CD14-positive monocyte (primary cell): ENCODE measurements at regions not wholly inside any gene's neighbourhood (a gene's known extent, or its start where the extent isn't known, plus 50 kb on each side); places are given as distances from the start of the nearest gene placed in this dataset.

Experiments used
- DNase-seq, 3 donors: peaks; one replicate each; pipeline ENCODE4 v3.0.0-alpha.2; 2011 to 2022
- H2AFZ ChIP-seq: 2 replicates; pipeline ENCODE4 v1.6.0; 2012; ENCODE audit warnings: mild to moderate bottlenecking, low read depth, low read length, inconsistent platforms; ENCODE audit not compliant: insufficient read depth, poor library complexity, severe bottlenecking
- H3K27ac ChIP-seq, 2 donors: 1 replicate in 1 of 2; 2 replicates in 1 of 2; pipeline ENCODE4 v1.5.1; 2012 to 2013; ENCODE audit warnings: low read length in 2 of 2, control low read depth in 1 of 2, inconsistent platforms in 1 of 2, low read depth in 1 of 2, mild to moderate bottlenecking in 1 of 2
- H3K27me3 ChIP-seq, 2 donors: one replicate each; pipeline versions ENCODE4 v1.6.0 to v1.6.1; 2011 to 2013; ENCODE audit warnings: low read length in 2 of 2; ENCODE audit not compliant: control insufficient read depth in 2 of 2, insufficient read depth in 2 of 2
- H3K36me3 ChIP-seq, 2 donors: replicated peaks in 1 of 2; 1 replicate in 1 of 2; 2 replicates in 1 of 2; pipeline versions ENCODE4 v1.5.1 to v1.6.1; 2012 to 2013; ENCODE audit warnings: low read length in 2 of 2, control low read depth in 1 of 2, inconsistent platforms in 1 of 2, mild to moderate bottlenecking in 1 of 2; ENCODE audit not compliant: insufficient read depth in 2 of 2, control insufficient read depth in 1 of 2
- H3K4me1 ChIP-seq, 2 donors: 1 replicate in 1 of 2; 2 replicates in 1 of 2; pipeline versions ENCODE4 v1.5.1 to v1.6.1; 2012 to 2013; ENCODE audit warnings: low read length in 2 of 2, control low read depth in 1 of 2, inconsistent platforms in 1 of 2, mild to moderate bottlenecking in 1 of 2, moderate library complexity in 1 of 2; ENCODE audit not compliant: insufficient read depth in 2 of 2, control insufficient read depth in 1 of 2
- H3K4me2 ChIP-seq: replicated peaks from 2 replicates; pipeline ENCODE3; 2012; ENCODE audit warnings: low read length, moderate library complexity, mild to moderate bottlenecking; ENCODE audit not compliant: poor library complexity, severe bottlenecking; ENCODE audit errors: extremely low read depth
- H3K4me3 ChIP-seq, 3 experiments: fragments of 200-600 bp in 1 of 3; sonication (generic) in 1 of 3; replicated peaks in 1 of 3; 1 replicate in 2 of 3; 2 replicates in 1 of 3; pipeline ENCODE4 v1.5.1; 2011 to 2013; ENCODE audit warnings: low read length in 3 of 3, mild to moderate bottlenecking in 3 of 3, control low read depth in 2 of 3, low read depth in 2 of 3, inconsistent platforms in 1 of 3, moderate library complexity in 1 of 3
- H3K79me2 ChIP-seq: 2 replicates; pipeline ENCODE4 v1.6.0; 2012; ENCODE audit warnings: mild to moderate bottlenecking, control low read depth, inconsistent platforms, low read length, moderate library complexity; ENCODE audit not compliant: insufficient read depth
- H3K9ac ChIP-seq: 2 replicates; pipeline ENCODE4 v1.6.0; 2017; ENCODE audit warnings: low read length, mild to moderate bottlenecking; ENCODE audit not compliant: insufficient read depth, poor library complexity, severe bottlenecking
- H3K9me3 ChIP-seq, 2 donors: replicated peaks in 1 of 2; 1 replicate in 1 of 2; 2 replicates in 1 of 2; pipeline versions ENCODE4 v1.5.1 to v1.6.1; 2012 to 2013; ENCODE audit warnings: low read length in 2 of 2, control low read depth in 1 of 2; ENCODE audit not compliant: control insufficient read depth in 1 of 2, insufficient read depth in 1 of 2
- H4K20me1 ChIP-seq: 2 replicates; pipeline ENCODE4 v1.6.0; 2012; ENCODE audit warnings: mild to moderate bottlenecking, low read length, control low read depth, moderate library complexity; ENCODE audit not compliant: insufficient read depth
- H3K27ac Mint-ChIP-seq, 7 donors: one replicate each; pipeline ENCODE4 v1.8.0; 2020; ENCODE audit warnings: mild to moderate bottlenecking in 7 of 7, mixed read lengths in 7 of 7, moderate library complexity in 6 of 7, inconsistent platforms in 2 of 7
- H3K27me3 Mint-ChIP-seq, 3 donors: one replicate each; pipeline ENCODE4 v1.8.0; 2021 to 2022; ENCODE audit warnings: low read depth in 3 of 3, mild to moderate bottlenecking in 3 of 3, mixed read lengths in 3 of 3, moderate library complexity in 3 of 3, inconsistent platforms in 1 of 3
- H3K36me3 Mint-ChIP-seq, 2 donors: one replicate each; pipeline ENCODE4 v1.8.0; 2020; ENCODE audit warnings: mixed read lengths in 2 of 2, inconsistent platforms in 1 of 2, mild to moderate bottlenecking in 1 of 2
- H3K4me1 Mint-ChIP-seq: one replicate; pipeline ENCODE4 v1.8.0; 2020; ENCODE audit warnings: mild to moderate bottlenecking, mixed read lengths
- H3K4me3 Mint-ChIP-seq, 2 donors: one replicate each; pipeline ENCODE4 v1.8.0; 2020; ENCODE audit warnings: mild to moderate bottlenecking in 2 of 2, mixed read lengths in 2 of 2, moderate library complexity in 1 of 2
- H3K9me3 Mint-ChIP-seq, 7 donors: one replicate each; pipeline ENCODE4 v1.8.0; 2020 to 2022; ENCODE audit warnings: mixed read lengths in 7 of 7, mild to moderate bottlenecking in 6 of 7, moderate library complexity in 6 of 7, inconsistent platforms in 2 of 7
- CTCF ChIP-seq: fragments of 200-600 bp; IDR thresholded peaks from one replicate; pipeline ENCODE4 v1.8.0; 2022; ENCODE audit warnings: antibody characterized with exemption, mild to moderate bottlenecking
- WGBS: methylation state at CpG from one replicate; pipeline ENCODE4 v1.1.5; 2013; ENCODE audit warnings: missing lambda C conversion rate; ENCODE audit not compliant: insufficient coverage; 5-methylcytosine and 5-hydroxymethylcytosine counted together
- intact Hi-C, 2 donors: fragments of 100-400 bp; cut with micrococcal nuclease; formaldehyde crosslinking; loops; one replicate each; pipeline versions ENCODE4 v1.15.0 to v1.15.1; 2023

- Histone ChIP-seq H3K9ac (no peak overlapping the region), H3K27me3 (no peaks in the 10 kb centered on the region), H3K4me3 (no peak overlapping the region), H3K9me3 (no peaks in the 10 kb centered on the region), H4K20me1 (no peaks in the 10 kb centered on the region), H2AFZ (no peak overlapping the region), H3K27ac (no peak overlapping the region), H3K4me2 (no peak overlapping the region), H3K4me1 (no peaks in the 10 kb centered on the region), H3K36me3 (no peaks in the 10 kb centered on the region), H3K79me2 (no peaks in the 10 kb centered on the region)
- WGBS, result 96% methylated on average over 3 of the region's 6 CpGs
- H3K27ac Mint-ChIP-seq, result no peak overlapping the region
- H3K9me3 Mint-ChIP-seq, result peaks cover 0 to 2% (median 0%) of the 10 kb centered on the region in 7 donors
- intact Hi-C loops, result no loop called here
- H3K36me3 Mint-ChIP-seq, result no peaks in the 10 kb centered on the region
- no peak for DNase-seq
- H3K27me3 Mint-ChIP-seq, result peaks cover 0 to 8% (median 0%) of the 10 kb centered on the region in 3 donors
- H3K4me1 Mint-ChIP-seq, result no peaks in the 10 kb centered on the region
- TF ChIP-seq CTCF, result no peak
- H3K4me3 Mint-ChIP-seq, result no peak overlapping the region
Observed at GRCh38 chr7:35487402-35487801, 207.5 kb downstream of the HERPUD2 start.

- Histone ChIP-seq H3K4me1 (no peaks in the 10 kb centered on the region), H3K4me2 (no peak overlapping the region), H3K27ac (no peak overlapping the region), H3K4me3 (no peak overlapping the region), H3K9ac (no peak overlapping the region), H3K27me3 (no peaks in the 10 kb centered on the region), H3K79me2 (no peaks in the 10 kb centered on the region), H2AFZ (no peak overlapping the region), H3K36me3 (no peaks in the 10 kb centered on the region), H4K20me1 (no peaks in the 10 kb centered on the region), H3K9me3 (no peaks in the 10 kb centered on the region)
- H3K27ac Mint-ChIP-seq, result no peak overlapping the region
- H3K27me3 Mint-ChIP-seq, result peaks cover 2 to 13% (median 6%) of the 10 kb centered on the region in 3 donors
- no peak overlapping the region for H3K4me3 Mint-ChIP-seq
- DNase-seq, result no peak
- peaks cover 0 to 2% (median 1%) of the 10 kb centered on the region in 7 donors for H3K9me3 Mint-ChIP-seq
- H3K36me3 Mint-ChIP-seq, result no peaks in the 10 kb centered on the region
- no peak for TF ChIP-seq CTCF
- 73% methylated on average over 4 of the region's 6 CpGs for WGBS
- H3K4me1 Mint-ChIP-seq, result no peaks in the 10 kb centered on the region
- intact Hi-C loops, result no loop called here
Observed at GRCh38 chr7:35485436-35485835, 209.5 kb downstream of the HERPUD2 start.
